ENCODE measurements at regions not wholly inside any gene's neighbourhood (a gene's known extent, or its start where the extent isn't known, plus 50 kb on each side); places are given as distances from the start of the nearest gene placed in this dataset.

- peak; percentile 65 to 68 for DNase-seq (ENCODE audit: low read depth in 2 of 2)
Observed at GRCh38 chr2:222993920-222994650, 57.9 kb upstream of the KCNE4 start.

GRCh38 chr2:222998459-222998858 lies 53.5 kb upstream of the KCNE4 start:
- no peak for DNase-seq (ENCODE audit: low read depth in 2 of 2)

GRCh38 chr2:223000872-223001796 lies 50.9 kb upstream of the KCNE4 start:
- no peak for DNase-seq (ENCODE audit: low read depth in 2 of 2)

- no peak for DNase-seq (ENCODE audit: low read depth in 2 of 2)
Observed at GRCh38 chr2:223001797-223002175, 50.2 kb upstream of the KCNE4 start.

Measured in lung microvascular endothelial cell (primary cell).